ENCODE measurements at regions not wholly inside any gene's neighbourhood (a gene's known extent, or its start where the extent isn't known, plus 50 kb on each side); places are given as distances from the start of the nearest gene placed in this dataset.

DNA sequence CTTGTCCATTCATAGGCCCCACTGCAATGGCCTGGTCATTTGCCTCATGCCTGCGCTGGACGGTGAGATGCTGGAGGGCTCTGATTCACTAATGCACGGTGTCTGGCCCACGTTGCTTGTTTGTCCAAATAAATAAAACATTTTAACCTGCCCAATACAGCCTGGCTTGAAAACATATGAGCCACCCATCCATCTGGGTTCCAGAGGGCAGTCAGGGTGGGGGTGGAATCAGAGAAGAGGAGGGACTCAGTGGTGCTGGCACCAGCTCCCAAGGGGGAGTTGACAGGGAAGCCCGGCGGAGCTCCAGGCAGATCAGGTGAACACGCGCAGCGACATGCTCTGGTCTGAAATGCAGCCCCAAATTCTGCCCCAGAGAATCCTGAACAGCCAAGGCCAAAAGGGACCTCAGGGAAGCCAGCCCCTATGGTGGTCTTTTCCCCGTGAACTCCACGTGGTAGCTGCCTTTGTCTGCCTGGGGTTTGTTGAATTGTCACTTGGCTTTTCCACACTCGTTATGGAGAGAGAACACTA, 265.2 kb downstream of the UACA start:
- TF ChIP-seq EP300 (IDR thresholded peaks at IDR 0.05; ENCODE audit: low read depth) = no peak
- no peak for TF ChIP-seq POLR2A (IDR thresholded peaks at IDR 0.05)
- no peak for TF ChIP-seq POLR2AphosphoS5 (IDR thresholded peaks at IDR 0.05)
- TF ChIP-seq, protein P1, sequence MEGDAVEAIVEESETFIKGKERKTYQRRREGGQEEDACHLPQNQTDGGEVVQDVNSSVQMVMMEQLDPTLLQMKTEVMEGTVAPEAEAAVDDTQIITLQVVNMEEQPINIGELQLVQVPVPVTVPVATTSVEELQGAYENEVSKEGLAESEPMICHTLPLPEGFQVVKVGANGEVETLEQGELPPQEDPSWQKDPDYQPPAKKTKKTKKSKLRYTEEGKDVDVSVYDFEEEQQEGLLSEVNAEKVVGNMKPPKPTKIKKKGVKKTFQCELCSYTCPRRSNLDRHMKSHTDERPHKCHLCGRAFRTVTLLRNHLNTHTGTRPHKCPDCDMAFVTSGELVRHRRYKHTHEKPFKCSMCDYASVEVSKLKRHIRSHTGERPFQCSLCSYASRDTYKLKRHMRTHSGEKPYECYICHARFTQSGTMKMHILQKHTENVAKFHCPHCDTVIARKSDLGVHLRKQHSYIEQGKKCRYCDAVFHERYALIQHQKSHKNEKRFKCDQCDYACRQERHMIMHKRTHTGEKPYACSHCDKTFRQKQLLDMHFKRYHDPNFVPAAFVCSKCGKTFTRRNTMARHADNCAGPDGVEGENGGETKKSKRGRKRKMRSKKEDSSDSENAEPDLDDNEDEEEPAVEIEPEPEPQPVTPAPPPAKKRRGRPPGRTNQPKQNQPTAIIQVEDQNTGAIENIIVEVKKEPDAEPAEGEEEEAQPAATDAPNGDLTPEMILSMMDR (IDR thresholded peaks at IDR 0.05) = no peak
- intact Hi-C loops (cut with DNase I; ENCODE audit: low total_unique reads) (no loop called here), in situ Hi-C loops (cut with MboI; ENCODE audit: low pct_ligation_motif_present in 1 of 4, low pct_unique_long_range_greater_than_20kb in 1 of 4, low sequenced_read_pairs in 3 of 4) (no loop called here)
- Histone ChIP-seq H3K36me3 (no peaks in the 10 kb centered on the region), H3K4me3 (no peak overlapping the region), H3K4me1 (peaks cover 0 to 8% (median under 1%) of the 10 kb centered on the region in 4 donors), H3K9me3 (no peaks in the 10 kb centered on the region), H3K27ac (no peak overlapping the region), H3K27me3 (no peaks in the 10 kb centered on the region)
- 94% methylated on average over 12 of the region's 12 CpGs; no CpG with 5 or more reads in 1 of the 2 donors for WGBS, 2 donors (ENCODE audit: low coverage in 1 of 2)
- DNase-seq = no peak

DNA sequence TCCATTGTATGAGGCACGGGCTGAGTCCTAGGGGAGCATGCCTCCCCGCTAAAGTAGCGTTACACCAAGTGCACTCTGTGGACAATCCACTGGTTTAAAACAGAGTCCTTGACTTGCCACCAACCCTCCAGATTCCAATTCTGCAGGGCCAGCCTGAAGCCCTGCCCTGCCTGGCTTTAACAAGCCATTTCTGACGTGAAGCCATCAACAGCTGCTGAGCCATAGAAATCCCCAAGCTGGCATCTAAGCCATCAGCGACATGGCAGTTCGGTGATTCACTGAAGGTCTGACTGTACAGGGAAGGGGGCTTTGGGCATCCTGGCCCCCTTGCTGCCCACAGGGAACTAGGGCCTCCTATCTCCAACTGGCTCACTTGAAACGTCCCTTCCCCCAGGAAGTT, 265.7 kb downstream of the UACA start:
- peaks cover 0 to 8% (median 0%) of the 10 kb centered on the region in 4 donors for H3K4me1 ChIP-seq
- no peaks in the 10 kb centered on the region for H3K36me3 ChIP-seq
- H3K27me3 ChIP-seq = no peaks in the 10 kb centered on the region
- intact Hi-C loops (cut with DNase I; ENCODE audit: low total_unique reads) (no loop called here), in situ Hi-C loops (cut with MboI; ENCODE audit: low pct_ligation_motif_present in 1 of 4, low pct_unique_long_range_greater_than_20kb in 1 of 4, low sequenced_read_pairs in 3 of 4) (no loop called here)
- no peak overlapping the region for H3K27ac ChIP-seq
- no peak for DNase-seq
- no peak overlapping the region for H3K4me3 ChIP-seq
- H3K9me3 ChIP-seq = no peaks in the 10 kb centered on the region
- no peak for TF ChIP-seq POLR2AphosphoS5 (IDR thresholded peaks at IDR 0.05)
- no peak for TF ChIP-seq EP300 (IDR thresholded peaks at IDR 0.05; ENCODE audit: low read depth)
- TF ChIP-seq, protein P1 (IDR thresholded peaks at IDR 0.05) = no peak
- no peak for TF ChIP-seq POLR2A (IDR thresholded peaks at IDR 0.05)
- 81% methylated on average over 7 of the region's 7 CpGs; no CpG with 5 or more reads in 1 of the 2 donors for WGBS, 2 donors (ENCODE audit: low coverage in 1 of 2)

DNA sequence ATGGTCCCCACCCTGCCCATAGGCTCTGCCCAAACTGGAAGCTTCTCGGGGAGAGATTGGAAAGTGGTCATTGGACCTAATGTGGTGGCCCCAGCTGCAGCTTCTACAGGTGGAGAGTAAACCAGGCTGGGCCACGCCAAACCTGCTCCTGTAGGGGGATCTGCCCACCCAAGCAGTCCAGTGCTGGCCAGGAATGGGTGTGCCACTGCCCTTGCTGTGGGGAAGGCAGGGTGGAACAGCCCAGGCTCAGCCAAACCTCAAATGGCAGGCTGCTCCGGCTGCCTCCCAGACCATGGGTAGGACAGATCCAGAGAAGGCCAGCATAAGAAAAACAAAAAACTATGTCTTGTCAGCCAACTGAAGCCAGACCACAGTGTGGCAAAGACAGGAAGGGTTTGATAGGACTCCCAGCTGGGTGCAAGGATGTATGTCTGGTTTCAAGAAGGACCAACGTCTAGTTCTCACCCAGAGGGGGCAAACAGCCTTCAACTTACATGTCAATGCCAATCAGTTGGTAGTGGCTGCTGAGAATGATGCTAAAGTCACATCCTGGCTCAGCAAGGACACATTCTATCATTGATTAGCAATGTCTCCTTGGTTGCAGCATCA, 267.3 kb downstream of the UACA start:
- Histone ChIP-seq H3K4me3 (no peak overlapping the region), H3K9me3 (no peaks in the 10 kb centered on the region), H3K36me3 (no peaks in the 10 kb centered on the region), H3K27me3 (no peaks in the 10 kb centered on the region), H3K4me1 (peaks cover 0 to 19% (median 2%) of the 10 kb centered on the region in 4 donors), H3K27ac (no peak overlapping the region)
- in situ Hi-C loops (cut with MboI; ENCODE audit: low pct_ligation_motif_present in 1 of 4, low pct_unique_long_range_greater_than_20kb in 1 of 4, low sequenced_read_pairs in 3 of 4) (no loop called here), intact Hi-C loops (cut with DNase I; ENCODE audit: low total_unique reads) (no loop called here)
- WGBS, 2 donors (ENCODE audit: low coverage in 1 of 2) = 60 to 81% methylated on average over 1 to 4 of the region's 4 CpGs
- no peak for DNase-seq
- TF ChIP-seq, protein P1 (IDR thresholded peaks at IDR 0.05) = no peak
- no peak for TF ChIP-seq POLR2AphosphoS5 (IDR thresholded peaks at IDR 0.05)
- TF ChIP-seq POLR2A (IDR thresholded peaks at IDR 0.05) = no peak
- no peak for TF ChIP-seq EP300 (IDR thresholded peaks at IDR 0.05; ENCODE audit: low read depth)

DNA sequence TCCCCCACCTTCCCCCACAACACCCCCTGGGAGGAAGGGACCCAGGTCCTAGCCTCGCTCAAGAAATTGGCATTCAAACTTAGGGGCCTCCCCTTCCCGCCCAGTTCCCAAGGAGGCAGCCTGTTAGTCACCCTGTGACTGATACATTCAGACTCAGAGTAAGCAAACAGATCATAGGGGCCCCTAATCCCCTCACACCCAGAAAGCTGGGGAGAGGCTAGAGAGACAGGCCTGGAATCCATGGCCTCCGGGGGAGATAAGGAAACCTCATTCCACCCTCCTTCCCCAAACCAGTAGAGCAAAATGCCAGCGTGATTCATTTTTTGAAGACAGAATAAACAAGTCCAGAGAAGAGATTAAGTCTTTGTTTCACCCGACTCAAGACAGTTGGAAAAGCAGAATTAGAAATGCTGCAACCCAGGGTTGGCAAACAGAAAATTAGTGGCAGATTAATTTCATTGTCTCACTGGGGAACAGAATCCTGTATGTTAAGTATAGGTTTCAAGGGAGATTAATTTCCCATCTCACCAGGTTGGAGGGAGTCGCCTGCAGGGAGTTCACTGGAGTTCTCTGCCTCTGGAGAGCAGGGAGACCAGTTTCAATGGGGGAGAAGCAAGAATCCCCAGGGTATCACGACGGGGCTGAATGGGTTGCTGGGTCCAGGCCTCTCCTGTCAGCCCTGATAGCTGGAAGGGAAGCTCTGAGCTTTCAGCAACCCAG, 268.3 kb downstream of the UACA start:
- TF ChIP-seq EP300 (IDR thresholded peaks at IDR 0.05; ENCODE audit: low read depth) (no peak), POLR2A (IDR thresholded peaks at IDR 0.05) (no peak), POLR2AphosphoS5 (IDR thresholded peaks at IDR 0.05) (no peak)
- TF ChIP-seq, protein P1 (IDR thresholded peaks at IDR 0.05) = no peak
- in situ Hi-C loops (cut with MboI; ENCODE audit: low pct_ligation_motif_present in 1 of 4, low pct_unique_long_range_greater_than_20kb in 1 of 4, low sequenced_read_pairs in 3 of 4) = no loop called here

More for the DNA sequence above, 268.3 kb downstream of the UACA start:
- H3K9me3 ChIP-seq = no peaks in the 10 kb centered on the region
- 36 to 62% methylated on average over 6 to 8 of the region's 8 CpGs for WGBS, 2 donors (ENCODE audit: low coverage in 1 of 2)
- no peaks in the 10 kb centered on the region for H3K36me3 ChIP-seq
- H3K27me3 ChIP-seq = no peaks in the 10 kb centered on the region
- no peak overlapping the region for H3K27ac ChIP-seq
- no peak overlapping the region for H3K4me3 ChIP-seq
- intact Hi-C loops (cut with DNase I; ENCODE audit: low total_unique reads) = no loop called here
- no peak for DNase-seq
- H3K4me1 ChIP-seq = peaks cover 0 to 23% (median 2%) of the 10 kb centered on the region in 4 donors

Data from transverse colon (tissue), 4 donors.